AG09309 (cell line): ENCODE measurements at regions not wholly inside any gene's neighbourhood (a gene's known extent, or its start where the extent isn't known, plus 50 kb on each side); places are given as distances from the start of the nearest gene placed in this dataset.
"Not testable (repeated sequence)": the region's sequence is repeated elsewhere in the genome, so short reads cannot be mapped to it uniquely, and the experiment has no call there.

Experiments used
- DNase-seq: peaks from one replicate; pipeline ENCODE4 v3.0.0-alpha.2; 2010; ENCODE audit warnings: low read depth
- H3K4me3 ChIP-seq: 2 replicates; pipeline ENCODE4 v1.5.1; 2011; ENCODE audit warnings: mild to moderate bottlenecking, low read depth, low read length, moderate library complexity; ENCODE audit not compliant: control insufficient read depth
- CTCF ChIP-seq: IDR thresholded peaks from 2 replicates; pipeline ENCODE4 v1.5.1; 2011; ENCODE audit warnings: mild to moderate bottlenecking, low read depth, low read length, inconsistent platforms; ENCODE audit not compliant: insufficient read depth, control insufficient read depth; ENCODE audit errors: missing control alignments

GRCh38 chr17:71029246-71029645, 859.9 kb downstream of the KCNJ2 start:
- no peak for TF ChIP-seq CTCF
- H3K4me3 ChIP-seq, result no peak overlapping the region
- DNase-seq, result no peak

GRCh38 chr17:71031286-71031685, 862.0 kb downstream of the KCNJ2 start:
- not testable (repeated sequence) for DNase-seq, H3K4me3 ChIP-seq

GRCh38 chr17:71032746-71033273, 863.5 kb downstream of the KCNJ2 start:
- H3K4me3 ChIP-seq, result no peak overlapping the region
- DNase-seq, result no peak
- TF ChIP-seq CTCF, result no peak

- DNase-seq, result no peak
These were observed 864.0 kb downstream of the KCNJ2 start for GRCh38 chr17:71033336-71033735.

GRCh38 chr17:71035226-71035625, 865.9 kb downstream of the KCNJ2 start:
- TF ChIP-seq CTCF, result no peak

More at GRCh38 chr17:71033336-71033735, 864.0 kb downstream of the KCNJ2 start:
- TF ChIP-seq CTCF, result no peak
- no peak overlapping the region for H3K4me3 ChIP-seq

GRCh38 chr17:71037386-71037785, 868.1 kb downstream of the KCNJ2 start:
- no peak overlapping the region for H3K4me3 ChIP-seq
- DNase-seq, result no peak
- no peak for TF ChIP-seq CTCF

More at GRCh38 chr17:71035226-71035625, 865.9 kb downstream of the KCNJ2 start:
- no peak overlapping the region for H3K4me3 ChIP-seq
- DNase-seq, result no peak

- no peak overlapping the region for H3K4me3 ChIP-seq
- no peak for DNase-seq
- no peak for TF ChIP-seq CTCF
These were observed 870.1 kb downstream of the KCNJ2 start for GRCh38 chr17:71039391-71039790.

GRCh38 chr17:71052971-71053370, 883.6 kb downstream of the KCNJ2 start:
- H3K4me3 ChIP-seq, result no peak overlapping the region
- DNase-seq, result no peak
- no peak for TF ChIP-seq CTCF
